DMS79 (cell line): ENCODE measurements at regions not wholly inside any gene's neighbourhood (a gene's known extent, or its start where the extent isn't known, plus 50 kb on each side); places are given as distances from the start of the nearest gene placed in this dataset.

ENCODE experiments used
- DNase-seq: peaks from one replicate; lab custom pipeline; 2025; lab: John Stamatoyannopoulos, UW

DNA sequence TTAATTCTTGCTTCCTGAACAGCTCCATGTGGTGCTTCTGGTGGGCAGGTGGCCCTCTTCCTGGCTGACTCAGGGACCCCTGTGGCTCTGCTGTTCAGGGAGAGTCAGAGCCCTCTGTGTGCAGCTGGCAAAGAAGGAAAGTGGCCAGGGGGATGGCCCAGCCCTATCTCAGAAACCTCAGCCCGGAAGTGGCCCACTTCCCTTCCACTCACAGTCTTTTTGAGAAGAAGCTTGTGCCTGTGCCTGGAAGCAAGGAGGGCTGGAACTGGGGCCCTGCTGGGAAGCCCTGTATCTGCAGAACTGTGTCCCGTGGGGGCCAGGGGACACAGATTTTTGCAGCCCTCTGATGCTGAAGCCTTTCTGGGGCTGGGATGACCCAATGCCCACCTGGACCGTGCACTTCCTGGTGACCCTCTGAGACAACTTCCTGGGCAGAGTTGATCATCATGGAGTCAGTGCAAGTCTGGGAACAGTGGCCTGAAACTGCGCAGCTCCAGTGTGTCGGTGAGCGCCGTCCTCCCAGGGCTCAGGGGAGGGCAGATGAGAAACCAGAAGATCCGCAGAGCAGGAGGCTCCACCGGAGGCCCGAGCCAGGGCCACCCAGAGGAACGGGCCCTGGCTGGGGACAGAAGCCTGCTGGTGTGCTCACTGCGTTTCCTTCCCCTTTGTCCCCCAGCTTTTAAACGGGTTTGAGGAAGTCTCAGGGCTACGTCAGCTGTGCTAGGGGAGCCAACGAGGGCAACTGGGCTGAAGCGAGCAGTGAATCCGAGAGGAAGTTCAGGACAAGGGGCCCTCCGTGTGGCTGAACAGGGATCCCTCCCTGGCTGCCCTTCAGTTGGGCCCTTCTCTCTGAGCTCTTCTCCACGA is 217.4 kb upstream of the RTL1 start:
- no peak for DNase-seq

GRCh38 chr14:101121508-101122139 is 218.1 kb upstream of the RTL1 start:
- DNase-seq, result no peak

GRCh38 chr14:101122237-101123141 is 219.0 kb upstream of the RTL1 start:
- no peak for DNase-seq

DNA sequence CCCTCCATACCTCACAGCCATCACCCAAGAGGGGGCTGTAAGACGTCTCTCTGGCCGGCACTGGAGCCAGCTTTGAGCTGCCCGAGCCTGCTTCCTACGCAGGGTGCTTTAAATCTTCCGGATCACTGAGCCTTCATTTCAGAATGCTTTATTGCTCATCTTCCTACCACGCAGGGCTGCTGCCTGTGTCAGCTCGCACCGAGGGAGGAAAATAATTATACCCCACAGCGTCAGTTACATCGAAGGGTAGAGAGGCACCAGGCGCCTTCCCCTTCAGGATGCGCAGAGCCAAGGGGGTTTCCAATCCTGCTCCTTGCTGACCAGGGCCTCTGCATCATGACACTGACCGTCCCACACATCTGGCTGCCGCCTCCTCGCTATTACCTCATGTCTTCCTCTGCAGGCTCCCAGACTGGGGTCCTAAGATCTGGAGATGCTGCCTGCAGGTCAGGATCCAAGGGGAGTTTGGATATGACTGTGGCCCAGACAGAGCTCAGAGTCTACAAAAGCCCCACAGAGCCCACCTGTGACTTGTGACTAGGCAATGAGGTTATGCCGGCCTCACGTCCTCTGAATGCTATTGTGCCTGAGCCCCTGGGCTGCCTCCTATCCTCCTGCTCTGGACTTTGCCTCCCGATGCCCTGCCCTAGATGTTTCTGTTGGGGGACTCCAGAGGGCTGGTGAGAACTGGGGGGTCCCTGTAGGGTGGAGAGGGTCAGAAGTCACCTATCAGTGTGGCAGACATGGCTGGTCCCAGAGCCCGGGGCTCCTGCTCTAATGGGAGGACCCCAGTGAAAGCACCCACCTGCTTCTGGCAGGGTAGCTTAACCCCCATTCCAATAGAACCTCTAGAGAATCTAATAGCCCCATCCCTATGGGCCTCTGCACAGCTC is 220.3 kb upstream of the RTL1 start:
- DNase-seq, result no peak

- no peak for DNase-seq
These were observed 221.3 kb upstream of the RTL1 start for GRCh38 chr14:101124815-101125214.

DNA sequence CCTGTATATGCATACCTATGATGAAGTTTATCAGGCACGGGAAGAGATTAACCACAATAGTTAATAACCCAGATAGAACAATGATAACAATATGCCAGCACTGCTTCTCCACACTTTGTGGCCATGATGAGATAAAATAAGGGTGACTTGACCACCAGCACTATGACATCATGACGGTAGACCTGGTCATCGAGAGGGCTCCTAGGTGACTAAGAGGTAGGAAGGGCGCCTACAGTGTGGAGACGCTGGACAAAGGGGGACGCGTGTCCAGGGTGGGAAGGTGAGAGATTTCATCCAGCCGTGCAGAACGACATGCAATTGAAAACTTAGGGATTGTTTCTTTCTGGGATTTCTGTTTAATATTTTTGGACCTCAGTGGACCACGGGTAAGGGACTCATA is 221.8 kb upstream of the RTL1 start:
- DNase-seq, result no peak

DNA sequence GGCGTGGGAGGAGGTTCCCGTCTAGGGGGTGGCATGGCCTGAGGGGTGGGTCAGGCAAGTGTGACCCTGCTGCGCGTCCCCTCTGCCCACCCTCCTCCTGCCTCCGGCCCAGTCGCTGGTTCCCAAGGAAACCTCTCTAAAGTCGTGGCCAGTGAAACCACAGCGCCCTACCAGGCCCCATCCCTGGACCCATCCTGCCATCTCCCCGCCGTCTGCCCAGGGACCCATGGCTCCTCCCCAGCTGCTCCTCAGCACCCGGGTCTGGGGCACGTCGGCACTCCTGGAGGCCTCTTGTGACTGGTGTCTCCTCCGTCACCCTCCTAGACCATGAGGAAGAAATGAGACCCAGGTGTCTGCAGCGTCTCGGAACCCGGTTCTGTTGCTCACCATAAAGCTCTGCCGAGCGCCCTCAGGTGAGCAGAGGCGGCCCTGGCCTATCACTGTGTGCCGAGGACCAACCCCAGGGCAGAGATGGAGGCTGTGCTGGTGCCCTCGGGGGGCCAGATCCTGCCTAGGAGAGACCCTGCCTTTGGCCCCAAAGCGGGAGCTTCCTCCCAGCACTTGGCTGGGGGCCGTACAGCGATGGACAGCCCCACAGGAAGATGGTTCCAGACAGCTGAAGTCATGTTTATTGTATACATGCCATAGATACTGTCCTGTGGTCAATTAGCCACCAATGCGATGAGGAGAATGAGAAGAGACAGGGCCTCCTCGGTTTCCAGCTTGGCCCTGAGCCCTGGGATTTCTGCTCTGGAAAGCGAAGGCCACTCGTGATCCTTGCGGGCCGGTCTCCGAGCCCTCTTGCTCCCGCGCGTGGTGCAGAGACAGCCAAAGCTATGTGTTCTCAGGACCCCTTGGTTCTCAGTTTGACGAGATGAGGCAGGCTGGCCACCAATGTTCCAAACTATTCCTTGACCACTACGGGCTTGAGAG is 222.5 kb upstream of the RTL1 start:
- DNase-seq, result no peak

- DNase-seq, result no peak
These were observed 223.2 kb upstream of the RTL1 start for GRCh38 chr14:101126731-101127130.

- no peak for DNase-seq
These were observed 223.7 kb upstream of the RTL1 start for GRCh38 chr14:101127224-101127623.

GRCh38 chr14:101128478-101129321 is 225.2 kb upstream of the RTL1 start:
- DNase-seq, result no peak

- no peak for DNase-seq
These were observed 226.1 kb upstream of the RTL1 start for GRCh38 chr14:101129521-101130167.

GRCh38 chr14:101130861-101131260 is 227.3 kb upstream of the RTL1 start:
- no peak for DNase-seq

GRCh38 chr14:101131451-101131916 is 228.0 kb upstream of the RTL1 start:
- DNase-seq, result no peak

DNA sequence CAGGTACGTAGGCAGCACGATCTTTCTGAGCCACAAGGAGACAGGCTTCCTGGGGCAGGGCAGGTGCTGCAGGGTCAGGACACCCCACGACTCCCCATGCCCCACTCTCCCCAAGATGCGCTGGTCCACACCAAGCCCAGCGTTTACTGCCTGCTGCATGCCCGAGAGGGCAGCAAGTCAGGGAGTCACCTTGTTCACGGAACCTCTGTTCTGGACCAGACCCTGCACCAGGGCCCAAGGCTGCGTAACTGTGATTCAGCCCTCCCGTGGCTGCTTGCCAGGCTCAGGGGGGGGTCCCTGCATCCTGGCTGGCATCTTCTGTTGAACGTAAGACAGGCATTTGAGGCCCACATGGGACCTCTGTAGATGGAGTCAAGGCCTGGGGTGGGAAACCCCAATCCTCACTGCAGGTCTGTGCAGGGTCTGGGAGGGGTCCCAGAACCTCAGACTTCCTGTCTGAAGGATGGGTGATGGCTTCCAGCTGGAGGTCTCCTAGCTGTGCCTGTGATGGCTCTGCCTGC is 228.6 kb upstream of the RTL1 start:
- no peak for DNase-seq

DNA sequence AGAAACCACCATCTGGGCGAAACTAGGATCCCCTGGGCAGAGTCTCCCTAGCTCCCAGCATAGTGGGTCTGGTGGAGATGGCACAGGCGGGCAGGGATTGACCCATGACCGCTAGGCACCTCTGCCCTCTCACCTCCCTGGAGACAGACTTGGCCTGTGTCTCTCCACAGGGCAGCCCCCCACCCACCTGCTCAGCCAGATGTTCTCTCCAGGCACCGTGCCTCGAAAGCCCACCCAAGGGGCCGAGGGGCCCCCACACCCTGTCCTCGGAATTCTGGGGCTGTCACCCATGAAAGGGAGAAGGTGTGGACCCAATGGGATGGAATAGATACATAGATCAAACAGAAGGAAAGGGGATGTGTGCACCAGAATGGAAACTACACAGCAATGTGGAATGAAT is 229.1 kb upstream of the RTL1 start:
- no peak for DNase-seq

DNA sequence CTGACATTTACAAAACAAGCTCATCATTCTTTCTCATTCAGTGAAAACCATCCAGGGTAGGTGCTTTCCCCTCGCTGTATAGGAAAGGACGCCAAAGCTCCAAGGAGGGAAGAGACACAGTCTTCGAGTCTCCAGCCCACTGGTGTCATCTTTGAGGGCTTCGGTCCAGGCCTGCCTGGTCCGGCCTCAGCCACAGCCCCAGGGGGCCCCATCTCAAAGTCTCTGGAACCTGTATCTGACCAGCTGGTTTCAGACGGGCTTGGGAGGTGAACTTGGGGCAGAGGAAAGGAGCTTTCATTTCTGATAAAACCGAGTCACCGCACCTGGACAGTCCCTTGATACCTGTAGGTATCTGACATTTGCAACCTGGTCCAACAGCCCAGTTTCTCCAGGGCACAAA is 229.5 kb upstream of the RTL1 start:
- DNase-seq, result no peak

DNA sequence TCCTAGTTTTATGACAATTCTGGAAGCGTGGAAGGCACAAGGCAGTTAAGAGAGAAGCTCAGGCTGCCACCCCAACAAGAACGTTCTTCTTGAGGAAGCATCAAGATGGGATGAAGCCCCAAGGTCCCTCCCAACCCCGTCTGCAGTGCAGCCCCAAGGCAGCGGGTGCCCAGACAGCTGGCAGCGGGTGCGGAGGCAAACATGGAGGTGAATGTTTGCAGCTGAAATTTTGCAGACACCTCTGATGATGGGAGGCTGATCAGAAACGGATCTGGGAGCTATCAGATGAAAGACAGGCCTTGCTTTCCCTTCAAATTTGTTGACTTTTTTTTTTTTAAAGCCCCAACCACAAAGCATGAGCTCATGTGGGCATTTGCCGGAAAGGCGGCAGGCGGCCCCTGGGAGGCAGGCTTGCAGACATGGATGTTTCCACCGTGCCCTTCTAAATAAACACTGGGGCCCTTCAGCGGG is 230.7 kb upstream of the RTL1 start:
- no peak for DNase-seq

- no peak for DNase-seq
These were observed 231.4 kb upstream of the RTL1 start for GRCh38 chr14:101134851-101135433.
